ENCODE measurements at regions not wholly inside any gene's neighbourhood (a gene's known extent, or its start where the extent isn't known, plus 50 kb on each side); places are given as distances from the start of the nearest gene placed in this dataset.

DNA sequence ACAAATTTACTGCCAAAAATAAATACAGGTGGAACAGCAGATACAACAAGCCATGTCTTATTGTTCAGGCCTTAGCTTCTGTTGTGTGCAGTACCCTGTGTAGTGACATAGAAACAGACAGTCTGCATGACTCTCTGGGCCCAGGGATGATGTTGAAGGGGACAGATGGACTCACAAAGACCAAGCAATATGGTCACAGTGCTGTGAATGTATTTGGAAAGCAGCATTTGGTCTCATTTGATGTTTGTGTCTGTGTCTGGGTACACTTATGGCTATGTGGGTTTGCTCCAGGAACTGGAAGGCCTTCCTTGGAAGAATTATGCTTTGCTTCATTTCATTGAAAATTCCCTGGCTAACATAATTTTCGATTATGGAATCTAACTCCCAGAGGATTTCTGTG, 158.5 kb downstream of the CDC42EP3 start:
- Histone ChIP-seq H3K36me3 (ENCODE audit: low read depth) (no peaks in the 10 kb centered on the region), H3K9me2 (ENCODE audit: insufficient read depth) (no peaks in the 10 kb centered on the region), H3K27ac (no peak overlapping the region), H3K9me3 (ENCODE audit: insufficient read depth, low read depth) (0 out of 2 replicates have a peak, but pooled peaks cover 4% of the 10 kb centered on the region), H3K27me3 (ENCODE audit: insufficient read depth, low read depth) (no peaks in the 10 kb centered on the region), H3K79me2 (ENCODE audit: low read depth) (no peaks in the 10 kb centered on the region), H3K4me3 (no peak overlapping the region), H3K4me1 (replicated peaks; ENCODE audit: insufficient read depth) (no peaks in the 10 kb centered on the region), H4K20me1 (ENCODE audit: insufficient read depth) (no peaks in the 10 kb centered on the region), H2AFZ (no peak overlapping the region), H3K4me2 (no peak overlapping the region), H3F3A (ENCODE audit: insufficient read depth, low read depth) (peaks cover 8% of the 10 kb centered on the region; the same call in 1 of the 2 replicates)
- TF ChIP-seq EZH2 (IDR thresholded peaks at IDR 0.05; ENCODE audit: low read depth): no peak
- TF ChIP-seq, protein P1, sequence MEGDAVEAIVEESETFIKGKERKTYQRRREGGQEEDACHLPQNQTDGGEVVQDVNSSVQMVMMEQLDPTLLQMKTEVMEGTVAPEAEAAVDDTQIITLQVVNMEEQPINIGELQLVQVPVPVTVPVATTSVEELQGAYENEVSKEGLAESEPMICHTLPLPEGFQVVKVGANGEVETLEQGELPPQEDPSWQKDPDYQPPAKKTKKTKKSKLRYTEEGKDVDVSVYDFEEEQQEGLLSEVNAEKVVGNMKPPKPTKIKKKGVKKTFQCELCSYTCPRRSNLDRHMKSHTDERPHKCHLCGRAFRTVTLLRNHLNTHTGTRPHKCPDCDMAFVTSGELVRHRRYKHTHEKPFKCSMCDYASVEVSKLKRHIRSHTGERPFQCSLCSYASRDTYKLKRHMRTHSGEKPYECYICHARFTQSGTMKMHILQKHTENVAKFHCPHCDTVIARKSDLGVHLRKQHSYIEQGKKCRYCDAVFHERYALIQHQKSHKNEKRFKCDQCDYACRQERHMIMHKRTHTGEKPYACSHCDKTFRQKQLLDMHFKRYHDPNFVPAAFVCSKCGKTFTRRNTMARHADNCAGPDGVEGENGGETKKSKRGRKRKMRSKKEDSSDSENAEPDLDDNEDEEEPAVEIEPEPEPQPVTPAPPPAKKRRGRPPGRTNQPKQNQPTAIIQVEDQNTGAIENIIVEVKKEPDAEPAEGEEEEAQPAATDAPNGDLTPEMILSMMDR (conservative IDR thresholded peaks at IDR 0.05): no peak
- ChIA-PET POLR2A (ENCODE audit: unreplicated experiment) (no interaction called here), CTCF (no interaction called here)
- no peak for DNase-seq
- BruUV-seq (replicated peaks): no TSS peak
- intact Hi-C loops (cut with micrococcal nuclease; ENCODE audit: unreplicated experiment): no loop called here

DNA sequence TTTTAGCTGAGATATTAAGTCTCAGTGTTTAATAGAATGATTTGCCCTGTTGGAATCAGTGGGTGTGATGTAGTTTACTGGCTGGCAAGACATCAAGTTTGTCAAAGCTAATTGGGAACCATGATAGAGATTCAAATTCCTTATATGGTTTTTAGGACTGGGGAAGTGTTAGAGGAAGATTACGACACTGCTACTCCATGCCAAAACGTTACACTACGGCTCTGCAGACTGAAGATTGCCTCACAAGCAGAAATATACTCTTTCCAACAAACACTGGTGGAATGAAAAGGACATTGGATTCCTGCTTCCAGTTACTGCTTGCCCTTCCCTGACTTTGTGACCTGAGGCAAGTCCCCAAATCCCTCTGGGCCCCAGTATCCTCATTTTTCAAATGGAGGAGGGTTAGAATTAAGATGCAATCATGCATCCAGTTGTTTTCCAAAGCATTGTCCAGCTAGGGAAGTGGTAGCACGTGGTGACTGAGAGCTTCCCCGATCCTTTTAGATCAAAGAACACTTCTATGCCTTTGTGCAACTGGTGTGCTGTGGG, 147.6 kb downstream of the CDC42EP3 start:
- H3K27ac ChIP-seq: no peak overlapping the region
- TF ChIP-seq, protein P1 (conservative IDR thresholded peaks at IDR 0.05): no peak
- TF ChIP-seq EZH2 (IDR thresholded peaks at IDR 0.05; ENCODE audit: low read depth): no peak
- no peaks in the 10 kb centered on the region for H3K36me3 ChIP-seq (ENCODE audit: low read depth)
- CTCF ChIA-PET: no interaction called here
- BruUV-seq (replicated peaks): no TSS peak
- no peak overlapping the region for H3K4me2 ChIP-seq
- H3K9me2 ChIP-seq (ENCODE audit: insufficient read depth): no peaks in the 10 kb centered on the region
- POLR2A ChIA-PET (ENCODE audit: unreplicated experiment): no interaction called here
- no peaks in the 10 kb centered on the region for H3K4me1 ChIP-seq (replicated peaks; ENCODE audit: insufficient read depth)
- H3K4me3 ChIP-seq: no peak overlapping the region
- H4K20me1 ChIP-seq (ENCODE audit: insufficient read depth): no peaks in the 10 kb centered on the region
- H2AFZ ChIP-seq: no peak overlapping the region
- no peaks in the 10 kb centered on the region for H3K9me3 ChIP-seq (ENCODE audit: insufficient read depth, low read depth)
- DNase-seq: no peak
- no peaks in the 10 kb centered on the region for H3K27me3 ChIP-seq (ENCODE audit: insufficient read depth, low read depth)
- intact Hi-C loops (cut with micrococcal nuclease; ENCODE audit: unreplicated experiment): no loop called here
- H3F3A ChIP-seq (ENCODE audit: insufficient read depth, low read depth): peaks cover 1% of the 10 kb centered on the region; the same call in 1 of the 2 replicates
- no peaks in the 10 kb centered on the region for H3K79me2 ChIP-seq (ENCODE audit: low read depth)

DNA sequence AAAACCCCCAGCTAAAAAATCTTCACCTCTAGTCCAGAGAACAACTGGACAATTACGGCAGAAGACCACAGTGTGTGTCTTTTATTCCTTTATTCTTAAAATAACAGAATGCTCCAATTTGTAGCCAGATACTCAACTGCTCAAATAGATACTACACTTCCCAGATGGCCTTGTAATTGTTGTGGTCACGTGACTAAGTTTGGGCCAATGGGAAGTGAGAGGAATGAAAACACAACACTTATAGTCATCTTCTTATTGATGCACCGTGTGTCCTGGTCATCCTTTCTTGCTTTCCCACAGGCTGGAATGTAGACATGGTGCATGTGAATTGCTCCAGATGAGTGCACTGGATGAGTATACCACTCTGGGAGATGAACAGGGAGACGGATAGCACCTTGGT, 145.1 kb downstream of the CDC42EP3 start:
- Histone ChIP-seq H4K20me1 (ENCODE audit: insufficient read depth) (no peaks in the 10 kb centered on the region), H3K9me3 (ENCODE audit: insufficient read depth, low read depth) (no peaks in the 10 kb centered on the region), H3K9me2 (ENCODE audit: insufficient read depth) (no peaks in the 10 kb centered on the region), H2AFZ (no peak overlapping the region), H3K4me1 (replicated peaks; ENCODE audit: insufficient read depth) (no peaks in the 10 kb centered on the region), H3F3A (ENCODE audit: insufficient read depth, low read depth) (no peaks in the 10 kb centered on the region), H3K36me3 (ENCODE audit: low read depth) (no peaks in the 10 kb centered on the region), H3K4me3 (no peak overlapping the region), H3K79me2 (ENCODE audit: low read depth) (no peaks in the 10 kb centered on the region), H3K4me2 (no peak overlapping the region), H3K27ac (no peak overlapping the region), H3K27me3 (ENCODE audit: insufficient read depth, low read depth) (no peaks in the 10 kb centered on the region)
- no TSS peak for BruUV-seq (replicated peaks)
- TF ChIP-seq, protein P1 (conservative IDR thresholded peaks at IDR 0.05): no peak
- CTCF ChIA-PET: no interaction called here
- no peak for DNase-seq
- POLR2A ChIA-PET (ENCODE audit: unreplicated experiment): interaction anchor here (0.6 kb wide), 1 partner anchor 147 kb away, joined by 6 read pairs; no protein-coding TSS in a partner anchor
- intact Hi-C loops (cut with micrococcal nuclease; ENCODE audit: unreplicated experiment): no loop called here
